Fibroblast of lung (primary cell): ENCODE measurements at regions not wholly inside any gene's neighbourhood (a gene's known extent, or its start where the extent isn't known, plus 50 kb on each side); places are given as distances from the start of the nearest gene placed in this dataset.

Experiments
- EZH2 ChIP-seq: IDR thresholded peaks from 2 replicates; pipeline ENCODE4 v1.5.1; 2012; ENCODE audit warnings: low read length, control low read depth, mild to moderate bottlenecking; ENCODE audit errors: missing control alignments
- TF ChIP-seq, protein P1 (sequence below), 2 donors: IDR thresholded peaks in 1 of 2; conservative IDR thresholded peaks in 1 of 2; 1 replicate in 1 of 2; 2 replicates in 1 of 2; pipeline ENCODE4 v1.5.1; 2011 to 2012; ENCODE audit warnings: low read length in 2 of 2, control low read depth in 1 of 2, inconsistent platforms in 1 of 2, low read depth in 1 of 2, mild to moderate bottlenecking in 1 of 2

DNA sequence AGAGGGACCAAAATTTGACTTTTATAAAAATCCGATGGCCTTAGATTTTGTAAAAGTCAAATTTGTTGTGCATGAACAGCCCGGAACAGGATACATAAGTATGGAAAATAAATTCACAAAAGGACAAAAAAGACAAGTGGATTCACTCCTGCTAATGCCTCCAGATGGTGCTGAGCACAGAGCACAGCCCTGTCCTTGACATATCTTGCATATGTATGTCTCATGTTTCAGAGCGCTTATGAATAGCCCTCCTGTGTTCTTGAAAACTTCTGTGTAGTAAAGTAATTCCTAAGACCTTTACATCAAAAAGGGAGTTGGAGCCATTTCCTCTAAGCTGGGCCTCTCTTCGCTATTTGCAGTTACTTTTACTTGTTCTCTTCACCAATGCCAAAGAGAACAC lies 110.7 kb upstream of the RAB3GAP2 start:
- TF ChIP-seq, protein P1, sequence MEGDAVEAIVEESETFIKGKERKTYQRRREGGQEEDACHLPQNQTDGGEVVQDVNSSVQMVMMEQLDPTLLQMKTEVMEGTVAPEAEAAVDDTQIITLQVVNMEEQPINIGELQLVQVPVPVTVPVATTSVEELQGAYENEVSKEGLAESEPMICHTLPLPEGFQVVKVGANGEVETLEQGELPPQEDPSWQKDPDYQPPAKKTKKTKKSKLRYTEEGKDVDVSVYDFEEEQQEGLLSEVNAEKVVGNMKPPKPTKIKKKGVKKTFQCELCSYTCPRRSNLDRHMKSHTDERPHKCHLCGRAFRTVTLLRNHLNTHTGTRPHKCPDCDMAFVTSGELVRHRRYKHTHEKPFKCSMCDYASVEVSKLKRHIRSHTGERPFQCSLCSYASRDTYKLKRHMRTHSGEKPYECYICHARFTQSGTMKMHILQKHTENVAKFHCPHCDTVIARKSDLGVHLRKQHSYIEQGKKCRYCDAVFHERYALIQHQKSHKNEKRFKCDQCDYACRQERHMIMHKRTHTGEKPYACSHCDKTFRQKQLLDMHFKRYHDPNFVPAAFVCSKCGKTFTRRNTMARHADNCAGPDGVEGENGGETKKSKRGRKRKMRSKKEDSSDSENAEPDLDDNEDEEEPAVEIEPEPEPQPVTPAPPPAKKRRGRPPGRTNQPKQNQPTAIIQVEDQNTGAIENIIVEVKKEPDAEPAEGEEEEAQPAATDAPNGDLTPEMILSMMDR (conservative IDR thresholded peaks at IDR 0.05 in 1 of 2, IDR thresholded peaks at IDR 0.05 in 1 of 2; ENCODE audit: low read depth in 1 of 2, low read length in 2 of 2), result no peak
- TF ChIP-seq EZH2, result no peak
